ENCODE measurements at regions not wholly inside any gene's neighbourhood (a gene's known extent, or its start where the extent isn't known, plus 50 kb on each side); places are given as distances from the start of the nearest gene placed in this dataset.

- TF ChIP-seq ZNF565 (CRISPR knock-in tag; conservative IDR thresholded peaks at IDR 0.05; ENCODE audit: low read depth) (no peak), ESRRG (CRISPR knock-in tag; IDR thresholded peaks at IDR 0.05) (no peak), BACH2 (CRISPR knock-in tag; IDR thresholded peaks at IDR 0.05; ENCODE audit: borderline replicate concordance) (no peak), ZFP3 (CRISPR knock-in tag; IDR thresholded peaks at IDR 0.05) (no peak), ARNTL (CRISPR knock-in tag; IDR thresholded peaks at IDR 0.05; ENCODE audit: borderline replicate concordance, low read depth) (no peak), SNAI2 (CRISPR knock-in tag; IDR thresholded peaks at IDR 0.05) (no peak), RARB (CRISPR knock-in tag; IDR thresholded peaks at IDR 0.05) (no peak), TCF4 (CRISPR knock-in tag; IDR thresholded peaks at IDR 0.05; ENCODE audit: borderline replicate concordance) (no peak), ZC3H10 (CRISPR knock-in tag; IDR thresholded peaks at IDR 0.05) (no peak), PPARA (CRISPR knock-in tag; IDR thresholded peaks at IDR 0.05; ENCODE audit: borderline replicate concordance) (no peak)
- TF ChIP-seq, protein P1, sequence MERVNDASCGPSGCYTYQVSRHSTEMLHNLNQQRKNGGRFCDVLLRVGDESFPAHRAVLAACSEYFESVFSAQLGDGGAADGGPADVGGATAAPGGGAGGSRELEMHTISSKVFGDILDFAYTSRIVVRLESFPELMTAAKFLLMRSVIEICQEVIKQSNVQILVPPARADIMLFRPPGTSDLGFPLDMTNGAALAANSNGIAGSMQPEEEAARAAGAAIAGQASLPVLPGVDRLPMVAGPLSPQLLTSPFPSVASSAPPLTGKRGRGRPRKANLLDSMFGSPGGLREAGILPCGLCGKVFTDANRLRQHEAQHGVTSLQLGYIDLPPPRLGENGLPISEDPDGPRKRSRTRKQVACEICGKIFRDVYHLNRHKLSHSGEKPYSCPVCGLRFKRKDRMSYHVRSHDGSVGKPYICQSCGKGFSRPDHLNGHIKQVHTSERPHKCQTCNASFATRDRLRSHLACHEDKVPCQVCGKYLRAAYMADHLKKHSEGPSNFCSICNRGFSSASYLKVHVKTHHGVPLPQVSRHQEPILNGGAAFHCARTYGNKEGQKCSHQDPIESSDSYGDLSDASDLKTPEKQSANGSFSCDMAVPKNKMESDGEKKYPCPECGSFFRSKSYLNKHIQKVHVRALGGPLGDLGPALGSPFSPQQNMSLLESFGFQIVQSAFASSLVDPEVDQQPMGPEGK (CRISPR knock-in tag; IDR thresholded peaks at IDR 0.05; ENCODE audit: borderline replicate concordance), result no peak
- TF ChIP-seq, protein P2, sequence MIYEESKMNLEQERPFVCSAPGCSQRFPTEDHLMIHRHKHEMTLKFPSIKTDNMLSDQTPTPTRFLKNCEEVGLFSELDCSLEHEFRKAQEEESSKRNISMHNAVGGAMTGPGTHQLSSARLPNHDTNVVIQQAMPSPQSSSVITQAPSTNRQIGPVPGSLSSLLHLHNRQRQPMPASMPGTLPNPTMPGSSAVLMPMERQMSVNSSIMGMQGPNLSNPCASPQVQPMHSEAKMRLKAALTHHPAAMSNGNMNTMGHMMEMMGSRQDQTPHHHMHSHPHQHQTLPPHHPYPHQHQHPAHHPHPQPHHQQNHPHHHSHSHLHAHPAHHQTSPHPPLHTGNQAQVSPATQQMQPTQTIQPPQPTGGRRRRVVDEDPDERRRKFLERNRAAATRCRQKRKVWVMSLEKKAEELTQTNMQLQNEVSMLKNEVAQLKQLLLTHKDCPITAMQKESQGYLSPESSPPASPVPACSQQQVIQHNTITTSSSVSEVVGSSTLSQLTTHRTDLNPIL (CRISPR knock-in tag; IDR thresholded peaks at IDR 0.05; ENCODE audit: low read depth), result no peak
- TF ChIP-seq, protein P3, sequence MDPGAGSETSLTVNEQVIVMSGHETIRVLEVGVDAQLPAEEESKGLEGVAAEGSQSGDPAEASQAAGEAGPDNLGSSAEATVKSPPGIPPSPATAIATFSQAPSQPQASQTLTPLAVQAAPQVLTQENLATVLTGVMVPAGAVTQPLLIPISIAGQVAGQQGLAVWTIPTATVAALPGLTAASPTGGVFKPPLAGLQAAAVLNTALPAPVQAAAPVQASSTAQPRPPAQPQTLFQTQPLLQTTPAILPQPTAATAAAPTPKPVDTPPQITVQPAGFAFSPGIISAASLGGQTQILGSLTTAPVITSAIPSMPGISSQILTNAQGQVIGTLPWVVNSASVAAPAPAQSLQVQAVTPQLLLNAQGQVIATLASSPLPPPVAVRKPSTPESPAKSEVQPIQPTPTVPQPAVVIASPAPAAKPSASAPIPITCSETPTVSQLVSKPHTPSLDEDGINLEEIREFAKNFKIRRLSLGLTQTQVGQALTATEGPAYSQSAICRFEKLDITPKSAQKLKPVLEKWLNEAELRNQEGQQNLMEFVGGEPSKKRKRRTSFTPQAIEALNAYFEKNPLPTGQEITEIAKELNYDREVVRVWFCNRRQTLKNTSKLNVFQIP (CRISPR knock-in tag; IDR thresholded peaks at IDR 0.05; ENCODE audit: borderline replicate concordance, low read depth), result no peak
These were observed 120.2 kb upstream of the TBCA start for GRCh38 chr5:77896338-77896737.
